DOHH2 (cell line): ENCODE measurements at regions not wholly inside any gene's neighbourhood (a gene's known extent, or its start where the extent isn't known, plus 50 kb on each side); places are given as distances from the start of the nearest gene placed in this dataset.
A peak's percentile ranks its signal among the peaks of the same experiment; 100 is the strongest.

Experiments
- H3F3A ChIP-seq: fragments of 200-600 bp; sonication (generic), shearing (Covaris generic); 2 replicates; pipeline ENCODE4 v1.6.0; 2016; ENCODE audit warnings: antibody characterized with exemption, mild to moderate bottlenecking; ENCODE audit not compliant: control insufficient read depth, insufficient read depth
- H3K27ac ChIP-seq: fragments of 200-600 bp; sonication (generic); 2 replicates; pipeline ENCODE4 v1.5.1; 2014; ENCODE audit warnings: low read depth, mild to moderate bottlenecking, low read length, moderate library complexity
- H3K27me3 ChIP-seq: fragments of 200-600 bp; sonication (generic); 2 replicates; pipeline ENCODE4 v1.6.1; 2014; ENCODE audit warnings: mild to moderate bottlenecking, low read length, mixed read lengths; ENCODE audit not compliant: control insufficient read depth
- H3K36me3 ChIP-seq: fragments of 200-600 bp; sonication (generic); 2 replicates; pipeline ENCODE4 v1.6.1; 2014; ENCODE audit warnings: mild to moderate bottlenecking, low read length, moderate library complexity, mixed read lengths; ENCODE audit not compliant: control insufficient read depth
- H3K4me1 ChIP-seq: fragments of 200-600 bp; sonication (generic); 2 replicates; pipeline ENCODE4 v1.6.1; 2014; ENCODE audit warnings: mild to moderate bottlenecking, low read length, mixed read lengths; ENCODE audit not compliant: control insufficient read depth
- H3K4me2 ChIP-seq: fragments of 200-600 bp; sonication (generic); 2 replicates; pipeline ENCODE4 v1.6.0; 2014; ENCODE audit warnings: mild to moderate bottlenecking, low read length, moderate library complexity
- H3K4me3 ChIP-seq: fragments of 200-600 bp; sonication (generic); 2 replicates; pipeline ENCODE4 v1.5.1; 2014; ENCODE audit warnings: mild to moderate bottlenecking, low read length, mixed read lengths
- H3K79me2 ChIP-seq: fragments of 200-600 bp; sonication (generic); 2 replicates; pipeline ENCODE4 v1.6.1; 2014; ENCODE audit warnings: mild to moderate bottlenecking, low read length, mixed read lengths; ENCODE audit not compliant: control insufficient read depth
- H3K9me2 ChIP-seq: fragments of 200-600 bp; sonication (generic); replicated peaks from 2 replicates; pipeline ENCODE4 v1.6.1; 2014; ENCODE audit warnings: mild to moderate bottlenecking, low read length, mixed read lengths; ENCODE audit not compliant: control insufficient read depth
- H3K9me3 ChIP-seq: fragments of 200-600 bp; sonication (generic); 2 replicates; pipeline ENCODE4 v1.6.1; 2014; ENCODE audit warnings: antibody characterized with exemption, low read length, mixed read lengths; ENCODE audit not compliant: control insufficient read depth, insufficient read depth
- H4K20me1 ChIP-seq: fragments of 200-600 bp; sonication (generic); 2 replicates; pipeline ENCODE4 v1.6.0; 2014; ENCODE audit warnings: low read depth, mild to moderate bottlenecking, antibody characterized with exemption, low read length, moderate library complexity; ENCODE audit not compliant: control insufficient read depth, insufficient read depth
- CTCF ChIP-seq: fragments of 200-600 bp; sonication (generic); IDR thresholded peaks from one replicate; pipeline ENCODE4 v1.5.1; 2014; ENCODE audit warnings: antibody characterized with exemption, mild to moderate bottlenecking, low read depth, low read length; ENCODE audit not compliant: poor library complexity, severe bottlenecking
- EZH2phosphoT487 ChIP-seq: fragments of 200-600 bp; sonication (generic); IDR thresholded peaks from 2 replicates; pipeline ENCODE4 v1.6.1; 2017; ENCODE audit warnings: borderline replicate concordance, mild to moderate bottlenecking, antibody characterized with exemption, low read length, moderate library complexity, mixed read lengths

GRCh38 chr20:59515013-59515905, 89.1 kb upstream of the PHACTR3 start:
- Histone ChIP-seq H3K9me2 (no peaks in the 10 kb centered on the region), H3K79me2 (no peaks in the 10 kb centered on the region), H3K27ac (no peak overlapping the region), H3F3A (no peaks in the 10 kb centered on the region), H3K27me3 (0 out of 2 replicates have a peak, but pooled peaks cover 3% of the 10 kb centered on the region), H4K20me1 (no peaks in the 10 kb centered on the region), H3K4me1 (no peaks in the 10 kb centered on the region), H3K9me3 (no peaks in the 10 kb centered on the region), H3K4me3 (no peak overlapping the region), H3K36me3 (no peaks in the 10 kb centered on the region), H3K4me2 (no peak overlapping the region)
- TF ChIP-seq CTCF (peak; percentile 48), EZH2phosphoT487 (no peak)

- TF ChIP-seq CTCF (no peak), EZH2phosphoT487 (no peak)
- no peaks in the 10 kb centered on the region for H3K79me2 ChIP-seq
- H3K27me3 ChIP-seq, result 0 out of 2 replicates have a peak, but pooled peaks cover 3% of the 10 kb centered on the region
- no peaks in the 10 kb centered on the region for H3K9me3 ChIP-seq
- H3K27ac ChIP-seq, result no peak overlapping the region
- no peaks in the 10 kb centered on the region for H3K36me3 ChIP-seq
- H4K20me1 ChIP-seq, result no peaks in the 10 kb centered on the region
- no peaks in the 10 kb centered on the region for H3F3A ChIP-seq
- H3K9me2 ChIP-seq, result no peaks in the 10 kb centered on the region
- no peak overlapping the region for H3K4me2 ChIP-seq
- H3K4me1 ChIP-seq, result no peaks in the 10 kb centered on the region
- no peak overlapping the region for H3K4me3 ChIP-seq
These were observed 88.5 kb upstream of the PHACTR3 start for GRCh38 chr20:59515906-59516209.

- Histone ChIP-seq H3K27ac (no peak overlapping the region), H3K9me3 (no peaks in the 10 kb centered on the region), H4K20me1 (no peaks in the 10 kb centered on the region), H3K36me3 (no peaks in the 10 kb centered on the region), H3K27me3 (no peaks in the 10 kb centered on the region), H3K4me3 (no peak overlapping the region), H3F3A (no peaks in the 10 kb centered on the region), H3K4me2 (no peak overlapping the region), H3K4me1 (no peaks in the 10 kb centered on the region), H3K79me2 (no peaks in the 10 kb centered on the region), H3K9me2 (no peaks in the 10 kb centered on the region)
- TF ChIP-seq EZH2phosphoT487, result no peak
- peak; percentile 75 for TF ChIP-seq CTCF
These were observed 85.2 kb upstream of the PHACTR3 start for GRCh38 chr20:59518881-59519706.
